Stomach (tissue), 8 donors: ENCODE measurements at regions not wholly inside any gene's neighbourhood (a gene's known extent, or its start where the extent isn't known, plus 50 kb on each side); places are given as distances from the start of the nearest gene placed in this dataset.
A peak's percentile ranks its signal among the peaks of the same experiment; 100 is the strongest.

Source experiments
- DNase-seq, 2 donors: peaks; one replicate each; pipeline versions ENCODE4 v3.0.0 to v3.0.0-alpha.2; 2013 to 2019
- H3K27ac ChIP-seq, 5 donors: fragments of 200-600 bp in 4 of 5; sonication (generic) in 4 of 5; one replicate each; pipeline ENCODE4 v1.5.1; 2013 to 2019; ENCODE audit warnings: mild to moderate bottlenecking in 1 of 5, moderate library complexity in 1 of 5
- H3K27me3 ChIP-seq, 3 donors: fragments of 200-600 bp; sonication (generic); one replicate each; pipeline ENCODE4 v1.5.1; 2017 to 2019; ENCODE audit warnings: mixed run types in 1 of 3
- H3K36me3 ChIP-seq, 4 donors: fragments of 200-600 bp; sonication (generic); 1 replicate in 3 of 4; 2 replicates in 1 of 4; pipeline ENCODE4 v1.5.1; 2016 to 2019
- H3K4me1 ChIP-seq, 4 donors: fragments of 200-600 bp; sonication (generic); one replicate each; pipeline ENCODE4 v1.5.1; 2016 to 2019
- H3K4me3 ChIP-seq, 4 donors: fragments of 200-600 bp; sonication (generic) in 3 of 4; one replicate each; pipeline ENCODE4 v1.5.1; 2016 to 2019; ENCODE audit warnings: mild to moderate bottlenecking in 1 of 4
- H3K9me3 ChIP-seq, 4 donors: fragments of 200-600 bp; sonication (generic); one replicate each; pipeline ENCODE4 v1.5.1; 2016 to 2019
- CTCF ChIP-seq, 7 experiments: fragments of 450-650 bp in 4 of 7; fragments of 200-600 bp in 3 of 7; sonication (generic) in 3 of 7; IDR thresholded peaks; one replicate each; pipeline ENCODE4 v1.5.1; 2016 to 2019; ENCODE audit warnings: antibody characterized with exemption in 7 of 7, control low read depth in 2 of 7, mild to moderate bottlenecking in 1 of 7
- EP300 ChIP-seq: sonication (generic); formaldehyde crosslinking; IDR thresholded peaks from one replicate; pipeline ENCODE4 v1.6.1; 2017; ENCODE audit warnings: antibody characterized with exemption
- POLR2A ChIP-seq, 4 donors: fragments of 450-650 bp; IDR thresholded peaks; one replicate each; pipeline ENCODE4 v1.6.1; 2016; ENCODE audit warnings: antibody characterized with exemption in 4 of 4, control low read depth in 2 of 4, mild to moderate bottlenecking in 1 of 4, moderate library complexity in 1 of 4
- POLR2AphosphoS5 ChIP-seq, 3 donors: sonication (generic); formaldehyde crosslinking; IDR thresholded peaks; one replicate each; pipeline ENCODE4 v1.6.1; 2016; ENCODE audit warnings: antibody characterized with exemption in 3 of 3
- WGBS, 5 donors: extraction: QIAGEN DNeasy Blood & Tissue Kit in 3 of 5; methylation state at CpG; one replicate each; pipeline versions ENCODE4 v1.1.5 to v1.1.7; 2013 to 2018; 5-methylcytosine and 5-hydroxymethylcytosine counted together
- intact Hi-C: fragments of 100-400 bp; cut with DNase I; formaldehyde crosslinking; loops from one replicate; pipeline ENCODE4 v1.15.1; 2023; ENCODE audit warnings: low total_unique reads
- donor health status: healthy with polysubstance abuse.
- donor health status: Bipolar disorder and iron deficiency.
- donor health status: healthy.

- Histone ChIP-seq H3K27ac (no peak overlapping the region), H3K4me3 (no peak overlapping the region), H3K9me3 (no peaks in the 10 kb centered on the region), H3K4me1 (peaks cover 0 to 13% (median 3%) of the 10 kb centered on the region in 4 donors), H3K36me3 (no peaks in the 10 kb centered on the region), H3K27me3 (no peaks in the 10 kb centered on the region)
- no peak for DNase-seq
- TF ChIP-seq POLR2A (IDR thresholded peaks at IDR 0.05) (no peak), CTCF (IDR thresholded peaks at IDR 0.05) (no peak), EP300 (no peak), POLR2AphosphoS5 (IDR thresholded peaks at IDR 0.05) (no peak)
- WGBS, 5 donors = 9 to 40% (median 20%) methylated on average over 1 of the region's 1 CpG
- intact Hi-C loops = no loop called here
These were observed 387.3 kb downstream of the STK39 start for GRCh38 chr2:167860082-167860481.

- WGBS, 5 donors = 74 to 86% (median 77%) methylated on average over 1 of the region's 1 CpG
- Histone ChIP-seq H3K36me3 (no peaks in the 10 kb centered on the region), H3K4me3 (no peak overlapping the region), H3K27me3 (no peaks in the 10 kb centered on the region), H3K4me1 (peaks cover 0 to 13% (median 3%) of the 10 kb centered on the region in 4 donors), H3K27ac (no peak overlapping the region), H3K9me3 (no peaks in the 10 kb centered on the region)
- TF ChIP-seq POLR2AphosphoS5 (IDR thresholded peaks at IDR 0.05) = no peak
- TF ChIP-seq EP300 = no peak
- no peak for TF ChIP-seq CTCF (IDR thresholded peaks at IDR 0.05)
- no peak for TF ChIP-seq POLR2A (IDR thresholded peaks at IDR 0.05)
- no peak for DNase-seq
- intact Hi-C loops = no loop called here
These were observed 387.7 kb downstream of the STK39 start for GRCh38 chr2:167859676-167860075.

DNA sequence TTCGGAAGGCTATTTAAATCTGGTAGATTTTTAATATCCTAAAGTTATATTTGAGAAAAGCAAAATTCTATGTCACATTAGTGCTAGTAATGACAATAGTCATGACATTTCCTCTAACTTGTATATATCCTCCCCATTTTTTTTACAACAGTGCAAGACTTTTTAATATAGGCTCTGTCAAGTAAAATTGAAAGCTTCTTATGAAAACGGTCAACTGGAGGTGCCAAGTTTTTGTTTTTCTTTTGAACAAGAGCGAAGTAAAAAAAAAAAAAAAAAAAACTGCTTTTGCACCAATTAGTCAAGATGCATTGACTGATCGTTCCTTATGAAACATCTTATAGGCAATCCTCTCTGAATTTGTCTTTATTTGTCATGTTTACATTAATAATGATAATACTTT is 389.3 kb downstream of the STK39 start:
- Histone ChIP-seq H3K4me1 (peaks cover 0 to 13% (median 3%) of the 10 kb centered on the region in 4 donors), H3K36me3 (no peaks in the 10 kb centered on the region), H3K27ac (no peak overlapping the region), H3K27me3 (no peaks in the 10 kb centered on the region), H3K9me3 (no peaks in the 10 kb centered on the region), H3K4me3 (no peak overlapping the region)
- WGBS, 5 donors = 70 to 77% (median 73%) methylated on average over 4 of the region's 4 CpGs
- DNase-seq = no peak
- intact Hi-C loops = no loop called here
- no peak for TF ChIP-seq CTCF (IDR thresholded peaks at IDR 0.05)
- no peak for TF ChIP-seq EP300
- no peak for TF ChIP-seq POLR2A (IDR thresholded peaks at IDR 0.05)
- no peak for TF ChIP-seq POLR2AphosphoS5 (IDR thresholded peaks at IDR 0.05)

- WGBS, 5 donors = 61 to 81% (median 67%) methylated on average over 1 of the region's 1 CpG
- Histone ChIP-seq H3K27ac (no peak overlapping the region), H3K4me1 (peaks cover 0 to 13% (median 3%) of the 10 kb centered on the region in 4 donors), H3K27me3 (no peaks in the 10 kb centered on the region), H3K9me3 (no peaks in the 10 kb centered on the region), H3K36me3 (no peaks in the 10 kb centered on the region), H3K4me3 (no peak overlapping the region)
- TF ChIP-seq POLR2A (IDR thresholded peaks at IDR 0.05) (no peak), CTCF (IDR thresholded peaks at IDR 0.05) (no peak), EP300 (no peak), POLR2AphosphoS5 (IDR thresholded peaks at IDR 0.05) (no peak)
- intact Hi-C loops = no loop called here
- peak in 1 of 2 donors; percentile 24 for DNase-seq
These were observed 390.0 kb downstream of the STK39 start for GRCh38 chr2:167857416-167857815.
